Gastroesophageal sphincter (tissue), 4 donors: ENCODE measurements at regions not wholly inside any gene's neighbourhood (a gene's known extent, or its start where the extent isn't known, plus 50 kb on each side); places are given as distances from the start of the nearest gene placed in this dataset.

Experiments
- ATAC-seq: fragments of 150-250 bp; one replicate; pipeline ENCODE4 v1.9.1; 2016; ENCODE audit warnings: mild to moderate bottlenecking, moderate library complexity
- H3K27ac ChIP-seq, 4 donors: fragments of 200-600 bp; sonication (generic) in 3 of 4; 1 replicate in 3 of 4; 2 replicates in 1 of 4; pipeline ENCODE4 v1.5.1; 2016 to 2019
- H3K27me3 ChIP-seq: fragments of 200-600 bp; sonication (generic); one replicate; pipeline ENCODE4 v1.5.1; 2019
- H3K36me3 ChIP-seq, 2 donors: fragments of 200-600 bp; sonication (generic); one replicate each; pipeline ENCODE4 v1.5.1; 2019; ENCODE audit warnings: control low read depth in 1 of 2
- H3K4me1 ChIP-seq, 3 donors: fragments of 200-600 bp; sonication (generic); 1 replicate in 2 of 3; 2 replicates in 1 of 3; pipeline ENCODE4 v1.5.1; 2016 to 2019; ENCODE audit warnings: control low read depth in 2 of 3
- H3K4me3 ChIP-seq, 2 donors: fragments of 200-600 bp; sonication (generic); one replicate each; pipeline ENCODE4 v1.5.1; 2019; ENCODE audit warnings: mild to moderate bottlenecking in 1 of 2, moderate library complexity in 1 of 2
- H3K9me3 ChIP-seq, 3 donors: fragments of 200-600 bp; sonication (generic); one replicate each; pipeline ENCODE4 v1.5.1; 2017 to 2019; ENCODE audit warnings: control low read depth in 2 of 3
- CTCF ChIP-seq, 4 experiments: fragments of 200-600 bp in 2 of 4; fragments of 450-650 bp in 2 of 4; sonication (generic) in 1 of 4; IDR thresholded peaks; one replicate each; pipeline ENCODE4 v1.5.1; 2017 to 2019; ENCODE audit warnings: antibody characterized with exemption in 4 of 4, mild to moderate bottlenecking in 2 of 4, moderate library complexity in 2 of 4
- EP300 ChIP-seq: sonication (generic); formaldehyde crosslinking; IDR thresholded peaks from one replicate; pipeline ENCODE4 v1.6.1; 2017; ENCODE audit warnings: antibody characterized with exemption, mild to moderate bottlenecking
- POLR2A ChIP-seq, 2 donors: fragments of 450-650 bp; IDR thresholded peaks; one replicate each; pipeline ENCODE4 v1.6.1; 2017; ENCODE audit warnings: antibody characterized with exemption in 2 of 2, mild to moderate bottlenecking in 2 of 2, moderate library complexity in 1 of 2
- POLR2AphosphoS5 ChIP-seq: sonication (generic); formaldehyde crosslinking; IDR thresholded peaks from one replicate; pipeline ENCODE4 v1.6.1; 2017; ENCODE audit warnings: antibody characterized with exemption
- WGBS, 2 donors: methylation state at CpG; one replicate each; pipeline ENCODE4 v1.1.5; 2018; ENCODE audit warnings: low coverage in 1 of 2; 5-methylcytosine and 5-hydroxymethylcytosine counted together

- H3K27me3 ChIP-seq: peaks cover 52% of the 10 kb centered on the region
- H3K4me1 ChIP-seq: peaks cover 0 to 10% (median 0%) of the 10 kb centered on the region in 3 donors
- H3K4me3 ChIP-seq: no peak overlapping the region
- no peaks in the 10 kb centered on the region for H3K36me3 ChIP-seq
- no peak overlapping the region for H3K27ac ChIP-seq
- 80% methylated on average over 1 of the region's 23 CpGs; no CpG with 5 or more reads in 1 of the 2 donors for whole genome bisulfite sequencing, 2 donors
- no peaks in the 10 kb centered on the region for H3K9me3 ChIP-seq
- TF ChIP-seq EP300 (no peak), CTCF (IDR thresholded peaks at IDR 0.05) (no peak), POLR2A (IDR thresholded peaks at IDR 0.05) (no peak)
- ATAC-seq: no peak
Observed at GRCh38 chr14:104319491-104320241, 181.3 kb downstream of the KIF26A start.

GRCh38 chr14:104320611-104321086 lies 182.3 kb downstream of the KIF26A start:
- H3K9me3 ChIP-seq: no peaks in the 10 kb centered on the region
- WGBS, 2 donors: 7 to 50% methylated on average over 1 to 3 of the region's 20 CpGs
- H3K4me3 ChIP-seq: no peak overlapping the region
- no peaks in the 10 kb centered on the region for H3K36me3 ChIP-seq
- TF ChIP-seq POLR2A (IDR thresholded peaks at IDR 0.05) (no peak), POLR2AphosphoS5 (no peak), CTCF (IDR thresholded peaks at IDR 0.05) (no peak), EP300 (no peak)
- peaks cover 0 to 10% (median 0%) of the 10 kb centered on the region in 3 donors for H3K4me1 ChIP-seq
- peaks cover 52% of the 10 kb centered on the region for H3K27me3 ChIP-seq
- H3K27ac ChIP-seq: no peak overlapping the region
- ATAC-seq: no peak

- peaks cover 0 to 10% (median 0%) of the 10 kb centered on the region in 3 donors for H3K4me1 ChIP-seq
- no peaks in the 10 kb centered on the region for H3K36me3 ChIP-seq
- TF ChIP-seq CTCF (IDR thresholded peaks at IDR 0.05) (no peak), POLR2A (IDR thresholded peaks at IDR 0.05) (no peak), EP300 (no peak), POLR2AphosphoS5 (no peak)
- ATAC-seq: no peak
- no peak overlapping the region for H3K4me3 ChIP-seq
- H3K27ac ChIP-seq: no peak overlapping the region
- 0 to 2% methylated on average over 2 to 9 of the region's 24 CpGs for WGBS, 2 donors
- H3K9me3 ChIP-seq: no peaks in the 10 kb centered on the region
- peaks cover 52% of the 10 kb centered on the region for H3K27me3 ChIP-seq
Observed at GRCh38 chr14:104321088-104321801, 182.9 kb downstream of the KIF26A start.

- no peak for ATAC-seq
- WGBS, 2 donors: no CpG with 5 or more reads among the region's 11 CpGs
- H3K27me3 ChIP-seq: peaks cover 52% of the 10 kb centered on the region
- H3K9me3 ChIP-seq: no peaks in the 10 kb centered on the region
- H3K27ac ChIP-seq: no peak overlapping the region
- no peak overlapping the region for H3K4me3 ChIP-seq
- no peaks in the 10 kb centered on the region for H3K36me3 ChIP-seq
- no peak for TF ChIP-seq POLR2A (IDR thresholded peaks at IDR 0.05)
- TF ChIP-seq CTCF (IDR thresholded peaks at IDR 0.05): no peak
- no peak for TF ChIP-seq EP300
- TF ChIP-seq POLR2AphosphoS5: no peak
- peaks cover 0 to 10% (median 0%) of the 10 kb centered on the region in 3 donors for H3K4me1 ChIP-seq
Observed at GRCh38 chr14:104321802-104322130, 183.4 kb downstream of the KIF26A start.
